ENCODE measurements at regions not wholly inside any gene's neighbourhood (a gene's known extent, or its start where the extent isn't known, plus 50 kb on each side); places are given as distances from the start of the nearest gene placed in this dataset.

DNA sequence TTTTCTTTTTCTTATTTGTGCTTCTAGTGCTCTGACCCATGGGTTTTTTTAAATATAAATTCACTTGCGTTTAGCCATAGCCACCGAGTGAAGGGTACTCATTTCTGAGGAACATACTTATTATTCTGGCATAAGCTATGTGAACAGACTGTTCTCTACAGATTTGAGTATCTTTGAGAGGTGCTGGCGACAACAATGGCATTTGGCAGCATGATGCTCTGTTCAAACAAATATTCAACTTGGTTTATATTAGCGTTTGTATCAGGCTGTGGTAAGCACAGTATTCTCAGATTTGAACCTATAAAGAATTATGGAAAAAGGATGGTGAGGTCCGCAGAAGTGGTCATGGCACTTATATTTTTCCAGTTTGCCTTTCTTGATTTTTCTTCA lies 108.7 kb upstream of the LIMCH1 start:
- dilution Hi-C loops (cut with MboI; ENCODE audit: extremely low pct_ligation_motif_present, low sequenced_read_pairs) = no loop called here
- no peak overlapping the region for H3K27ac ChIP-seq (ENCODE audit: insufficient read depth, low read depth, low read length)
- peaks cover 12 to 44% of the 10 kb centered on the region in 2 experiments for H3K27me3 ChIP-seq (ENCODE audit: control insufficient read depth in 2 of 2, insufficient read depth in 2 of 2, low read length in 2 of 2)
- intact Hi-C loops (cut with micrococcal nuclease) = no loop called here
- no peaks in the 10 kb centered on the region for H3K36me3 ChIP-seq (ENCODE audit: control insufficient read depth in 2 of 2, extremely low read depth in 1 of 2, insufficient read depth in 2 of 2, low read length in 2 of 2)
- H3K79me2 ChIP-seq (ENCODE audit: control insufficient read depth, insufficient read depth, low read length) = no peaks in the 10 kb centered on the region
- no peaks in the 10 kb centered on the region for H3K9me3 ChIP-seq (replicated peaks; ENCODE audit: control insufficient read depth, insufficient read depth, low read length)
- H2AFZ ChIP-seq (ENCODE audit: low read depth, low read length) = no peak overlapping the region
- H3K9ac ChIP-seq (replicated peaks; ENCODE audit: extremely low read depth, insufficient read depth, low read length) = no peak overlapping the region
- CTCF ChIA-PET = no interaction called here
- no peak overlapping the region for H3K4me2 ChIP-seq (ENCODE audit: insufficient read depth, low read length)
- DNase-seq (ENCODE audit: low read depth, low spot score) = no peak
- POLR2A ChIA-PET = no interaction called here
- TF ChIP-seq POLR2AphosphoS5 (IDR thresholded peaks at IDR 0.05; ENCODE audit: insufficient read depth, low read depth, low read length) (no peak), FOS (IDR thresholded peaks at IDR 0.05; ENCODE audit: borderline replicate concordance, insufficient read depth, low read length) (no peak), EZH2 (IDR thresholded peaks at IDR 0.05; ENCODE audit: borderline replicate concordance, low read depth, low read length, severe bottlenecking) (no peak), MYC (IDR thresholded peaks at IDR 0.05; ENCODE audit: low read depth, low read length) (no peak), POLR2A (IDR thresholded peaks at IDR 0.05; ENCODE audit: low read depth, low read length) (no peak)
- TF ChIP-seq, protein P1, sequence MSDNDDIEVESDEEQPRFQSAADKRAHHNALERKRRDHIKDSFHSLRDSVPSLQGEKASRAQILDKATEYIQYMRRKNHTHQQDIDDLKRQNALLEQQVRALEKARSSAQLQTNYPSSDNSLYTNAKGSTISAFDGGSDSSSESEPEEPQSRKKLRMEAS (IDR thresholded peaks at IDR 0.05; ENCODE audit: insufficient read depth, insufficient read length) = no peak
- TF ChIP-seq, protein P2, sequence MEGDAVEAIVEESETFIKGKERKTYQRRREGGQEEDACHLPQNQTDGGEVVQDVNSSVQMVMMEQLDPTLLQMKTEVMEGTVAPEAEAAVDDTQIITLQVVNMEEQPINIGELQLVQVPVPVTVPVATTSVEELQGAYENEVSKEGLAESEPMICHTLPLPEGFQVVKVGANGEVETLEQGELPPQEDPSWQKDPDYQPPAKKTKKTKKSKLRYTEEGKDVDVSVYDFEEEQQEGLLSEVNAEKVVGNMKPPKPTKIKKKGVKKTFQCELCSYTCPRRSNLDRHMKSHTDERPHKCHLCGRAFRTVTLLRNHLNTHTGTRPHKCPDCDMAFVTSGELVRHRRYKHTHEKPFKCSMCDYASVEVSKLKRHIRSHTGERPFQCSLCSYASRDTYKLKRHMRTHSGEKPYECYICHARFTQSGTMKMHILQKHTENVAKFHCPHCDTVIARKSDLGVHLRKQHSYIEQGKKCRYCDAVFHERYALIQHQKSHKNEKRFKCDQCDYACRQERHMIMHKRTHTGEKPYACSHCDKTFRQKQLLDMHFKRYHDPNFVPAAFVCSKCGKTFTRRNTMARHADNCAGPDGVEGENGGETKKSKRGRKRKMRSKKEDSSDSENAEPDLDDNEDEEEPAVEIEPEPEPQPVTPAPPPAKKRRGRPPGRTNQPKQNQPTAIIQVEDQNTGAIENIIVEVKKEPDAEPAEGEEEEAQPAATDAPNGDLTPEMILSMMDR (IDR thresholded peaks at IDR 0.05; ENCODE audit: extremely low read depth in 1 of 2, insufficient read depth in 1 of 2, low read depth in 1 of 2, low read length in 2 of 2) = no peak
- no peaks in the 10 kb centered on the region for H3K9me1 ChIP-seq (replicated peaks; ENCODE audit: control insufficient read depth, extremely low read depth, insufficient read depth, low read length)
- FAIRE-seq = no peak
- no peak overlapping the region for H3K4me3 ChIP-seq (replicated peaks in 1 of 3; ENCODE audit: insufficient read depth in 1 of 3, low read depth in 1 of 3, low read length in 3 of 3)
- H4K20me1 ChIP-seq (replicated peaks; ENCODE audit: control insufficient read depth, extremely low read depth, insufficient read depth, low read length) = no peaks in the 10 kb centered on the region
- no TSS peak for BruUV-seq (replicated peaks)
- H3K4me1 ChIP-seq (ENCODE audit: control insufficient read depth, extremely low read depth, insufficient read depth, low read length) = peaks cover 39% of the 10 kb centered on the region

All from endothelial cell of umbilical vein (primary cell).